Stomach smooth muscle (tissue), 2 donors: ENCODE measurements at regions not wholly inside any gene's neighbourhood (a gene's known extent, or its start where the extent isn't known, plus 50 kb on each side); places are given as distances from the start of the nearest gene placed in this dataset.
"Not testable (repeated sequence)": the region's sequence is repeated elsewhere in the genome, so short reads cannot be mapped to it uniquely, and the experiment has no call there.

ENCODE experiments used
- H3K27ac ChIP-seq: one replicate; pipeline ENCODE4 v1.7.0; 2013; ENCODE audit warnings: mild to moderate bottlenecking, low read length, inconsistent platforms
- H3K27me3 ChIP-seq, 2 donors: one replicate each; pipeline ENCODE4 v1.7.0; 2013; ENCODE audit warnings: low read length in 2 of 2; ENCODE audit not compliant: insufficient read depth in 2 of 2, control insufficient read depth in 1 of 2
- H3K36me3 ChIP-seq, 2 donors: one replicate each; pipeline ENCODE4 v1.7.0; 2013; ENCODE audit warnings: low read length in 2 of 2; ENCODE audit not compliant: control insufficient read depth in 2 of 2, insufficient read depth in 2 of 2
- H3K4me1 ChIP-seq: one replicate; pipeline ENCODE4 v1.7.0; 2013; ENCODE audit warnings: low read length; ENCODE audit not compliant: control insufficient read depth, insufficient read depth
- H3K4me3 ChIP-seq, 2 donors: one replicate each; pipeline ENCODE4 v1.7.0; 2013; ENCODE audit warnings: low read length in 2 of 2
- H3K9ac ChIP-seq, 2 donors: one replicate each; pipeline ENCODE4 v1.7.0; 2013; ENCODE audit warnings: low read length in 2 of 2, mild to moderate bottlenecking in 1 of 2
- H3K9me3 ChIP-seq, 2 donors: one replicate each; pipeline ENCODE4 v1.7.0; 2013; ENCODE audit warnings: low read length in 2 of 2; ENCODE audit not compliant: control insufficient read depth in 2 of 2
- donor health status: healthy.
- donor health status: Pancreatic carcinoma.

- no peaks in the 10 kb centered on the region for H3K36me3 ChIP-seq
- H3K4me3 ChIP-seq = no peak overlapping the region
- H3K27ac ChIP-seq = no peak overlapping the region
Observed at GRCh38 chr18:1075322-1075721, 170.7 kb downstream of the ADCYAP1 start.

GRCh38 chr18:1075876-1076275 is 171.2 kb downstream of the ADCYAP1 start:
- H3K36me3 ChIP-seq = no peaks in the 10 kb centered on the region
- H3K9me3 ChIP-seq = no peaks in the 10 kb centered on the region
- H3K4me1 ChIP-seq = no peaks in the 10 kb centered on the region
- no peaks in the 10 kb centered on the region for H3K27me3 ChIP-seq
- H3K9ac ChIP-seq = no peak overlapping the region
- no peak overlapping the region for H3K4me3 ChIP-seq
- no peak overlapping the region for H3K27ac ChIP-seq

More at GRCh38 chr18:1075322-1075721, 170.7 kb downstream of the ADCYAP1 start:
- H3K9me3 ChIP-seq = no peaks in the 10 kb centered on the region
- H3K4me1 ChIP-seq = no peaks in the 10 kb centered on the region
- H3K9ac ChIP-seq = no peak overlapping the region
- H3K27me3 ChIP-seq = no peaks in the 10 kb centered on the region

DNA sequence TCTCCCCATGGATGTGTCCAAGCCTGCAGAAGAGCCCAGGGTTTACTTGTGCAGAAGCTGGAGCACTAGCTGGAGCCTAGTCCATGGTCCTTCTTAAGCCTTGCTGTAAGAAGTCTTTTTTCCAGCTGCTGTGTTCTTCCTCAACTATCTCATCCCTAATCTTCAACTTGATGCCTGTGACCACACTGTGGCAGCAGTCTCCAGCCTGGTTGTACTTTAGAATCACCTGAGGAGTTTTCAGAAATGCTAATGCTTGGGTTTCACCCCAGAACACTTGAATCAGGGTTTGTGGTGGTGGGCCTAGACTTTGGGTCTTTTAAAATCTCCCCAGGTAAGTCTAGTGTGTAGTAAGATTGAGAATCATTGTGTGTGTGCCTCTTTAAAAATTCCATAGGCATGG is 173.6 kb downstream of the ADCYAP1 start:
- Histone ChIP-seq H3K27ac (no peak overlapping the region), H3K27me3 (no peaks in the 10 kb centered on the region), H3K4me1 (no peaks in the 10 kb centered on the region), H3K9ac (no peak overlapping the region), H3K4me3 (no peak overlapping the region), H3K36me3 (no peaks in the 10 kb centered on the region), H3K9me3 (no peaks in the 10 kb centered on the region)

GRCh38 chr18:1083675-1084074 is 179.0 kb downstream of the ADCYAP1 start:
- H3K27ac ChIP-seq, H3K9me3 ChIP-seq, H3K9ac ChIP-seq, H3K4me3 ChIP-seq, H3K36me3 ChIP-seq, H3K27me3 ChIP-seq, H3K4me1 ChIP-seq: not testable (repeated sequence)

GRCh38 chr18:1090758-1091157 is 186.1 kb downstream of the ADCYAP1 start:
- H3K27me3 ChIP-seq = no peaks in the 10 kb centered on the region
- no peaks in the 10 kb centered on the region for H3K4me1 ChIP-seq
- H3K9ac ChIP-seq = no peak overlapping the region
- H3K4me3 ChIP-seq = no peak overlapping the region
- H3K36me3 ChIP-seq = no peaks in the 10 kb centered on the region
- no peak overlapping the region for H3K27ac ChIP-seq
- peaks cover 0 to 2% of the 10 kb centered on the region in 2 donors for H3K9me3 ChIP-seq

- no peak overlapping the region for H3K9ac ChIP-seq
- no peaks in the 10 kb centered on the region for H3K27me3 ChIP-seq
- H3K4me1 ChIP-seq = no peaks in the 10 kb centered on the region
- H3K27ac ChIP-seq = no peak overlapping the region
- H3K9me3 ChIP-seq = peaks cover 0 to 2% of the 10 kb centered on the region in 2 donors
- no peak overlapping the region for H3K4me3 ChIP-seq
- no peaks in the 10 kb centered on the region for H3K36me3 ChIP-seq
Observed at GRCh38 chr18:1092228-1092627, 187.6 kb downstream of the ADCYAP1 start.

DNA sequence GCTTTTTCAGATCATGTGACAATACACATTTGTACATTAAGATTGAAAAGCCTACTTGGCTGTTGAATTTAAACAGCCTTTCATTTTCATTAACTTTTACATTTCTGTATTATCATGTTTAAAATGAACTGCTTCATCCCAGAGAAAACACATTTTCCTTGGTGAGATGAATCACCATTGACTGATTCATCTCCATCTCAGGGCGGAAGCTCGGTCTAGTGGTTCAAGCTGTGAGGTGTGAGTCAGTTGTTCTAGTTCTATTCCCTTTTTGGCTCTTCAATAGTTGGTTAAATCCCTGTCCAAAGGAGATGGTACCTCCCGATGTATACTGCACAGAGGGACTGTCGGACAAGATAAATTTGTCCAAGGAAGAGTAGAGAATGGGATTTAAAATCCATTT is 189.7 kb downstream of the ADCYAP1 start:
- Histone ChIP-seq H3K27ac (no peak overlapping the region), H3K9ac (no peak overlapping the region), H3K4me1 (no peaks in the 10 kb centered on the region), H3K4me3 (no peak overlapping the region), H3K9me3 (no peaks in the 10 kb centered on the region), H3K36me3 (no peaks in the 10 kb centered on the region), H3K27me3 (no peaks in the 10 kb centered on the region)

DNA sequence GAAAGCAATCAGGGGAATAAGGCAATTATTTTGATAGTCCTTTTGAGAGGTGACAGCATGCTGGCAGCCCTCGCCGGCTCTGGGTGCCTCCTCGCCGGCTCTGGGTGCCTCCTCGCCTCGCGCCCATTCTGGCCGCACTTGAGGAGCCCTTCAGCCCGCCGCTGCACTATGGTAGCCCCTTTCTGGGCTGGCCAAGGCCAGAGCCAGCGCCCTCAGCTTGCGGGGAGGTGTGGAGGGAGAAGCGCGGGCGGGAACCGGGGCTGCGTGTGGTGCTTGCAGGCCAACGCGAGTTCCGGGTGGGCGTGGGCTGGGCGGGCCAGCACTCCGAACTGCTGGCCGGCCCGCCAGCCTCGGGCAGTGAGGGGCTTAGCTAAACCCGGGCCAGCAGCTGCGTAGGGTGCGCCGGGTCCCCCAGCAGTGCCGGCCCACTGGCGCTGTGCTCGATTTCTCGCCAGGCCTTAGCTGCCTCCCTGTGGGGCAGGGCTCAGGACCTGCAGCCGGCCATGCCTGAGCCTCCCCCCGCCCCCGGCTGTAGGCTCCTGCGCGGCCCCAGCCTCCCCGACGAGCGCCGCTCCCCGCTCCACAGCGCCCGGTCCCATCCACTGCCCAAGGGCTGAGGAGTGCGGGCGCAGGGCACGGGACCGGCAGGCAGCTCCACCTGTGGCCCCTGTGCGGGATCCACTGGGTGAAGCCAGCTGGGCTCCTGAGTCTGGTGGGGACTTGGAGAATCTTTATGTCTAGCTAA is 193.5 kb downstream of the ADCYAP1 start:
- not testable (repeated sequence) for H3K4me1 ChIP-seq, H3K4me3 ChIP-seq, H3K27me3 ChIP-seq, H3K36me3 ChIP-seq, H3K27ac ChIP-seq, H3K9me3 ChIP-seq, H3K9ac ChIP-seq

GRCh38 chr18:1102848-1103247 is 198.2 kb downstream of the ADCYAP1 start:
- H3K4me3 ChIP-seq = no peak overlapping the region
- H3K27me3 ChIP-seq = no peaks in the 10 kb centered on the region
- H3K9ac ChIP-seq = no peak overlapping the region
- no peak overlapping the region for H3K27ac ChIP-seq
- H3K4me1 ChIP-seq = no peaks in the 10 kb centered on the region
- H3K9me3 ChIP-seq = no peaks in the 10 kb centered on the region
- H3K36me3 ChIP-seq = no peaks in the 10 kb centered on the region

GRCh38 chr18:1103537-1103936 is 198.9 kb downstream of the ADCYAP1 start:
- no peak overlapping the region for H3K4me3 ChIP-seq
- no peaks in the 10 kb centered on the region for H3K27me3 ChIP-seq
- no peaks in the 10 kb centered on the region for H3K36me3 ChIP-seq
- H3K27ac ChIP-seq = no peak overlapping the region
- no peaks in the 10 kb centered on the region for H3K4me1 ChIP-seq
- no peak overlapping the region for H3K9ac ChIP-seq
- no peaks in the 10 kb centered on the region for H3K9me3 ChIP-seq

DNA sequence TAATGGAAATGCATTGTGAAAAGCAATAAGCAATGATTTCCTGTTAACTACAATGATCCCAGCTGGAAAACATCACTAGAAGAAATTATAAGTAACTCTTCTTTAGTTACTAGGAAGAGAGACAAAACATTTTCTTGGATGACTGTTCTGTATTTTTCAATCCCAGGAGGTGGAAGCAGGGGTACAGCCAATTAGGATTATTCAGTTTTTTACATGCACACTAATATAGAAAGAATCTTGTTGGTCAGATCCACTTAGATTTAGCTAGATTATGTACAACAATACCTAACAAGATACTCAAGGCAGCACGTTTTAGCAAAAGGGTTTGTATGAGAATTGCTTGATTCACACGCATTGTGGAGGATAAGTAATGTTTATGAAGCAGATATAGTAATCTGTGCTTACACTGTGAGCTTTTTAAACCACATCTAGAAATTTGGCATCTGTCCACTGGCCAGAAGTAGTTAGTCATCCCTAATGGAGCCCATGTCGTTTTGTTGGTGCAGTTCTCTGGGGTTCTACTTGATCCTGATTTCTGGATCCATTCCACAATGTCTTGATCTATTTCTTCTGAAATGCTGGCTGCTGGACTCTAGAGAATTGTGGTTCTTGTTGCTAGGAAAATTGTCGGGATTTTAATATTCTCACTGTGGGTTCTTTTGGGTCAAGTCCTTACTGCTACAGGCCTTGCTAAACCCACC is 199.7 kb downstream of the ADCYAP1 start:
- Histone ChIP-seq H3K27ac (no peak overlapping the region), H3K27me3 (no peaks in the 10 kb centered on the region), H3K9me3 (no peaks in the 10 kb centered on the region), H3K36me3 (no peaks in the 10 kb centered on the region), H3K4me3 (no peak overlapping the region), H3K9ac (no peak overlapping the region), H3K4me1 (no peaks in the 10 kb centered on the region)
